ENCODE measurements at regions not wholly inside any gene's neighbourhood (a gene's known extent, or its start where the extent isn't known, plus 50 kb on each side); places are given as distances from the start of the nearest gene placed in this dataset.

- no peak for TF ChIP-seq CTCF (conservative IDR thresholded peaks at IDR 0.05 in 1 of 2, IDR thresholded peaks at IDR 0.05 in 1 of 2; ENCODE audit: low read depth in 1 of 2, low read length in 2 of 2)
- TF ChIP-seq EZH2 (IDR thresholded peaks at IDR 0.05; ENCODE audit: low read length, missing control alignments) = no peak
Measured at GRCh38 chr2:239459606-239460005, 58.8 kb upstream of the HDAC4 start.
